IPS-20b (cell line): ENCODE measurements at regions not wholly inside any gene's neighbourhood (a gene's known extent, or its start where the extent isn't known, plus 50 kb on each side); places are given as distances from the start of the nearest gene placed in this dataset.

ENCODE experiments used
- H3K27ac ChIP-seq: one replicate; pipeline ENCODE4 v1.5.1; 2013; ENCODE audit warnings: low read length
- H3K27me3 ChIP-seq: 2 replicates; pipeline ENCODE4 v1.6.1; 2013; ENCODE audit warnings: mild to moderate bottlenecking, low read length, inconsistent platforms; ENCODE audit not compliant: insufficient read depth
- H3K36me3 ChIP-seq: 2 replicates; pipeline ENCODE4 v1.6.1; 2013; ENCODE audit warnings: low read depth, mild to moderate bottlenecking, inconsistent platforms, low read length, moderate library complexity; ENCODE audit not compliant: insufficient read depth
- H3K4me1 ChIP-seq: 2 replicates; pipeline ENCODE4 v1.6.1; 2013; ENCODE audit warnings: mild to moderate bottlenecking, control low read depth, inconsistent platforms, low read length, moderate library complexity; ENCODE audit not compliant: insufficient read depth
- H3K4me3 ChIP-seq: 2 replicates; pipeline ENCODE4 v1.5.1; 2013; ENCODE audit warnings: mild to moderate bottlenecking, low read length, inconsistent platforms
- H3K9ac ChIP-seq: 2 replicates; pipeline ENCODE4 v1.6.1; 2013; ENCODE audit warnings: low read depth, mild to moderate bottlenecking, inconsistent platforms, low read length, moderate library complexity
- H3K9me3 ChIP-seq: 2 replicates; pipeline ENCODE4 v1.6.1; 2013; ENCODE audit warnings: mild to moderate bottlenecking, low read depth, low read length, inconsistent platforms; ENCODE audit not compliant: insufficient read depth

- Histone ChIP-seq H3K4me1 (no peaks in the 10 kb centered on the region), H3K27me3 (no peaks in the 10 kb centered on the region), H3K36me3 (no peaks in the 10 kb centered on the region), H3K27ac (no peak overlapping the region), H3K4me3 (no peak overlapping the region), H3K9ac (no peak overlapping the region), H3K9me3 (no peaks in the 10 kb centered on the region)
Measured at GRCh38 chr12:72774023-72774422, 501.9 kb downstream of the TRHDE start.

- no peaks in the 10 kb centered on the region for H3K27me3 ChIP-seq
- H3K9me3 ChIP-seq: no peaks in the 10 kb centered on the region
- no peak overlapping the region for H3K9ac ChIP-seq
- H3K36me3 ChIP-seq: no peaks in the 10 kb centered on the region
- no peak overlapping the region for H3K4me3 ChIP-seq
- H3K27ac ChIP-seq: no peak overlapping the region
- H3K4me1 ChIP-seq: no peaks in the 10 kb centered on the region
Measured at GRCh38 chr12:72777806-72778205, 505.6 kb downstream of the TRHDE start.

- no peaks in the 10 kb centered on the region for H3K4me1 ChIP-seq
- H3K27ac ChIP-seq: no peak overlapping the region
- H3K4me3 ChIP-seq: no peak overlapping the region
- H3K9me3 ChIP-seq: peaks cover 7% of the 10 kb centered on the region; the same call in 1 of the 2 replicates
- no peaks in the 10 kb centered on the region for H3K36me3 ChIP-seq
- H3K27me3 ChIP-seq: no peaks in the 10 kb centered on the region
- H3K9ac ChIP-seq: no peak overlapping the region
Measured at GRCh38 chr12:72790273-72790672, 518.1 kb downstream of the TRHDE start.

GRCh38 chr12:72792889-72793288, 520.7 kb downstream of the TRHDE start:
- no peak overlapping the region for H3K27ac ChIP-seq
- H3K36me3 ChIP-seq: no peaks in the 10 kb centered on the region
- H3K4me3 ChIP-seq: no peak overlapping the region
- peaks cover 7% of the 10 kb centered on the region; the same call in 1 of the 2 replicates for H3K9me3 ChIP-seq
- no peaks in the 10 kb centered on the region for H3K27me3 ChIP-seq
- H3K4me1 ChIP-seq: no peaks in the 10 kb centered on the region
- H3K9ac ChIP-seq: no peak overlapping the region

GRCh38 chr12:72793796-72794195, 521.6 kb downstream of the TRHDE start:
- H3K27ac ChIP-seq: no peak overlapping the region
- no peaks in the 10 kb centered on the region for H3K4me1 ChIP-seq
- no peak overlapping the region for H3K4me3 ChIP-seq
- H3K9ac ChIP-seq: no peak overlapping the region
- H3K36me3 ChIP-seq: no peaks in the 10 kb centered on the region
- peaks cover 7% of the 10 kb centered on the region; the same call in 1 of the 2 replicates for H3K9me3 ChIP-seq
- H3K27me3 ChIP-seq: no peaks in the 10 kb centered on the region

- no peaks in the 10 kb centered on the region for H3K27me3 ChIP-seq
- no peaks in the 10 kb centered on the region for H3K4me1 ChIP-seq
- peak overlapping the region; percentile 42 for H3K4me3 ChIP-seq
- no peak overlapping the region for H3K27ac ChIP-seq
- H3K9ac ChIP-seq: no peak overlapping the region
- H3K9me3 ChIP-seq: peaks cover 18% of the 10 kb centered on the region
- no peaks in the 10 kb centered on the region for H3K36me3 ChIP-seq
Measured at GRCh38 chr12:72815421-72815820, 543.3 kb downstream of the TRHDE start.

GRCh38 chr12:72828662-72829324, 556.6 kb downstream of the TRHDE start:
- no peak overlapping the region for H3K9ac ChIP-seq
- H3K4me3 ChIP-seq: no peak overlapping the region
- H3K36me3 ChIP-seq: no peaks in the 10 kb centered on the region
- no peaks in the 10 kb centered on the region for H3K27me3 ChIP-seq
- no peak overlapping the region for H3K27ac ChIP-seq
- H3K9me3 ChIP-seq: no peaks in the 10 kb centered on the region
- H3K4me1 ChIP-seq: peaks cover 8% of the 10 kb centered on the region

GRCh38 chr12:72829838-72830237, 557.7 kb downstream of the TRHDE start:
- Histone ChIP-seq H3K4me1 (peaks cover 8% of the 10 kb centered on the region), H3K27ac (no peak overlapping the region), H3K9me3 (no peaks in the 10 kb centered on the region), H3K4me3 (no peak overlapping the region), H3K9ac (no peak overlapping the region), H3K27me3 (no peaks in the 10 kb centered on the region), H3K36me3 (no peaks in the 10 kb centered on the region)

GRCh38 chr12:72832024-72832423, 559.9 kb downstream of the TRHDE start:
- Histone ChIP-seq H3K27me3 (no peaks in the 10 kb centered on the region), H3K4me1 (peaks cover 8% of the 10 kb centered on the region), H3K36me3 (no peaks in the 10 kb centered on the region), H3K27ac (no peak overlapping the region), H3K9ac (no peak overlapping the region), H3K9me3 (no peaks in the 10 kb centered on the region), H3K4me3 (no peak overlapping the region)

GRCh38 chr12:72836194-72836593, 564.0 kb downstream of the TRHDE start:
- Histone ChIP-seq H3K9me3 (no peaks in the 10 kb centered on the region), H3K4me1 (no peaks in the 10 kb centered on the region), H3K9ac (no peak overlapping the region), H3K4me3 (no peak overlapping the region), H3K27me3 (no peaks in the 10 kb centered on the region), H3K27ac (no peak overlapping the region), H3K36me3 (no peaks in the 10 kb centered on the region)

GRCh38 chr12:72839696-72840095, 567.5 kb downstream of the TRHDE start:
- H3K4me1 ChIP-seq: no peaks in the 10 kb centered on the region

GRCh38 chr12:72863671-72864070, 591.5 kb downstream of the TRHDE start:
- no peaks in the 10 kb centered on the region for H3K27me3 ChIP-seq
- H3K4me3 ChIP-seq: no peak overlapping the region
- H3K9me3 ChIP-seq: no peaks in the 10 kb centered on the region
- H3K36me3 ChIP-seq: no peaks in the 10 kb centered on the region
- H3K9ac ChIP-seq: no peak overlapping the region
- no peak overlapping the region for H3K27ac ChIP-seq
- no peaks in the 10 kb centered on the region for H3K4me1 ChIP-seq

More at GRCh38 chr12:72839696-72840095, 567.5 kb downstream of the TRHDE start:
- no peak overlapping the region for H3K4me3 ChIP-seq
- no peak overlapping the region for H3K9ac ChIP-seq
- H3K9me3 ChIP-seq: no peaks in the 10 kb centered on the region; the same call in 1 of the 2 replicates
- no peak overlapping the region for H3K27ac ChIP-seq
- no peaks in the 10 kb centered on the region for H3K36me3 ChIP-seq
- H3K27me3 ChIP-seq: no peaks in the 10 kb centered on the region
